Activated effector memory CD4-positive, alpha-beta T cell treated with Interleukin-2 at 50 U/mL for 16 hours (primary cell): ENCODE measurements at regions not wholly inside any gene's neighbourhood (a gene's known extent, or its start where the extent isn't known, plus 50 kb on each side); places are given as distances from the start of the nearest gene placed in this dataset.
"Not testable (repeated sequence)": the region's sequence is repeated elsewhere in the genome, so short reads cannot be mapped to it uniquely, and the experiment has no call there.

Source experiments
- DNase-seq: peaks from one replicate; pipeline ENCODE4 v3.0.0-alpha.2; 2020

- not testable (repeated sequence) for DNase-seq
Observed at GRCh38 chr6:169973588-169974467, 222.4 kb downstream of the ERMARD start.

GRCh38 chr6:169972736-169973135 lies 221.3 kb downstream of the ERMARD start:
- no peak for DNase-seq

DNA sequence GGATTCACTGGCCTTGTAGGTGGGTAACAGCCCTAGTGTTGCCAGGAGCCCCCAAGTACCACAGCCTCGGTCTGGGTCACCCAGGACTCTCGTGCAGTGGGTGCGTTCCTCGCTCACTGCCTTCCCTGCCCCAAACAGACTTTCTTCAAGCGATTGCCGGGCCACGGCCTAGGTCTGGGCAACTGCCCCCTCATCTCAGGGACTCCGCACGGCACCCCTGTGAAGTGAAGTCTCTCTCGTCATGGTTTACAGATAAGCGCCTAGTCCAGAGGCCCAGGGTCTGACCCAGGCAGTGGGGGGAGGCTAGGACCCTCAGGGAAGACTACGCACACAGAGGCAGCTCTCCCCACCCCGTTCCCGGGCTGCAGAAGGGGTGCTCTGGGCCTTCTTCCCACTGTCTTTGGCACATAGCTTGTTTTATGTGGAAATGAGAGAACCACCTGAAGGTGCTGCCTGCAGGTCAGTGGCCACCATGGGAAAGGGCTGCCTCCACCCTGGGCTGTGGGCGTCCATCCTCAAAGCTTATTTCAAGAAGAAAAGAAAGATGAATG lies 220.8 kb downstream of the ERMARD start:
- no peak for DNase-seq

GRCh38 chr6:169971081-169971861 lies 219.8 kb downstream of the ERMARD start:
- DNase-seq: no peak

GRCh38 chr6:169970306-169970988 lies 219.0 kb downstream of the ERMARD start:
- DNase-seq: no peak

GRCh38 chr6:169969372-169970099 lies 218.1 kb downstream of the ERMARD start:
- DNase-seq: no peak

GRCh38 chr6:169968541-169969270 lies 217.3 kb downstream of the ERMARD start:
- DNase-seq: no peak

GRCh38 chr6:169967687-169968086 lies 216.3 kb downstream of the ERMARD start:
- no peak for DNase-seq

DNA sequence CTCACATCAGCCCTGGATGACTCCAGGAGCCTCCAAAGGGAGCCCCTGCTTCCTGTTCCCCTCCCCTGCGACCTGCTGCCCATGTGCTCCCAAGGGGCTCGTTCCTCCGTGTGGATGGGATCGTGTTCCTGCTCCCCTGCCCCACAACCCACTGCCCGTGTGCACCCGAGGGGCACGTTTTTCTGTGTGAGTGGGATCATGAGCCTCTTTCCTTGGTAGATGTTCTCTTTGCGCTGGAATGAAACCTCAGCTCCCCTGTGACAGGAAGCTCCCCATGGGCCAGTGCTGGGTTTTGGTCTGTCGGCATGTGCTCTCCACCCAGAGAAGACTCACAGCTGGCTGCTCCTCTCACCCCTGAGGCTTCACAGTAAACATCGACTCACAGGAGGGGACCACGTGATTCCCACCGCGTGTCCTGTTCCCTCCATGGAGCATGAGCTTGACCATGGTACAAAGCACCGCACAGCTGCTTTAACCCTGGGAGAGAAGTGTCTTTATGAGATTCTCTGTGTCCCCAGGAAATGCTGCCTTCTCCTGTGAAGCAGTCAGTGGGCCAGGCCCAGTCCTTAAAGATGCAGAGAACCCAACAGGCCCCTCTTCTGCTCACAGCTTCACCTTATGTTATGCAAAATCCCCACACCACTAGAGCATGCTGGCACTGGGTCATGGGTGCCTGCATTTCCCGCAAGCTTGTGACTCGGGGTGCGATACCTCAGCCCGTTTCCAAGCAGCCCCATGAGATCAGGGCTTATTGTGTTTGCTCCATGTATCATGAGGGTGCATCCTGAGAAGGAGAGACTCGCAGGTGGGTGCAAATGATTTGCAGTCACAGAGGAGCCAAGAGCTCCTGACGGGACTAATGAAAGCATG lies 215.1 kb downstream of the ERMARD start:
- DNase-seq: no peak

GRCh38 chr6:169965657-169966311 lies 214.4 kb downstream of the ERMARD start:
- no peak for DNase-seq

- DNase-seq: no peak
Observed at GRCh38 chr6:169965239-169965638, 213.8 kb downstream of the ERMARD start.

DNA sequence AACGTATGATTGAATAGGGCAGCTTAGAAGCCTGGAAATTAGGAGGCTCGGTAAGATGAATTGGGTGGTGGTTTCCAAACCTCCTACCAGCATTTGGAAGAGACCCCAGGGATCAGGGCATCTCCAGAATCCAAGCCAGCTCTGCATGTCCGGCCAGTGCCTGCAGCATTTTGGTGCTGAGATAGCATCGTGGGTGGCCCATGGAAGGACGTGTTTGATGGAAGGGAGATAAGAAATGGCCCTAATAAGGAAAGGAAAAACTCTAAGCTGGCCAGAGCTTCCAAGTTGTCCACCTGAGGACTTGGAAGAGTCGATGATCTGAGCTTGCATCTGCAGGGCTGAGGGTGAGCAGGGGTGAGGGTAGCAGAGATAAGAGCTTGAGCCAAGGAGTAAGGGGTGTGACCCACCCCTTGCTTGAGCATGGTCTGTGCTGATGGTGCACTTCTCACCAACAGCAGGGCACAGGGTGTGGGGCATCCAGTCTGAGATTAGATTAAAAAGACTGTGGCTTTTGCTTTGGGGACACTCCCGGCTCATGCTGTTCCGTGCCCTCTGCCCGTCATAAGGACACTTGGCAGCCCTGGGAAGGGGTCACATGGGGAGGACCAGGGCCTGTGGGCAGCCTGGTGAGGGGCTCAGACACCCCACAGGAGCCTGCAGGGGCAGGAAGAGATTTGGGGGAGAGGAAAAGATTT lies 213.2 kb downstream of the ERMARD start:
- DNase-seq: no peak

- DNase-seq: no peak
Observed at GRCh38 chr6:169963581-169964297, 212.3 kb downstream of the ERMARD start.

DNA sequence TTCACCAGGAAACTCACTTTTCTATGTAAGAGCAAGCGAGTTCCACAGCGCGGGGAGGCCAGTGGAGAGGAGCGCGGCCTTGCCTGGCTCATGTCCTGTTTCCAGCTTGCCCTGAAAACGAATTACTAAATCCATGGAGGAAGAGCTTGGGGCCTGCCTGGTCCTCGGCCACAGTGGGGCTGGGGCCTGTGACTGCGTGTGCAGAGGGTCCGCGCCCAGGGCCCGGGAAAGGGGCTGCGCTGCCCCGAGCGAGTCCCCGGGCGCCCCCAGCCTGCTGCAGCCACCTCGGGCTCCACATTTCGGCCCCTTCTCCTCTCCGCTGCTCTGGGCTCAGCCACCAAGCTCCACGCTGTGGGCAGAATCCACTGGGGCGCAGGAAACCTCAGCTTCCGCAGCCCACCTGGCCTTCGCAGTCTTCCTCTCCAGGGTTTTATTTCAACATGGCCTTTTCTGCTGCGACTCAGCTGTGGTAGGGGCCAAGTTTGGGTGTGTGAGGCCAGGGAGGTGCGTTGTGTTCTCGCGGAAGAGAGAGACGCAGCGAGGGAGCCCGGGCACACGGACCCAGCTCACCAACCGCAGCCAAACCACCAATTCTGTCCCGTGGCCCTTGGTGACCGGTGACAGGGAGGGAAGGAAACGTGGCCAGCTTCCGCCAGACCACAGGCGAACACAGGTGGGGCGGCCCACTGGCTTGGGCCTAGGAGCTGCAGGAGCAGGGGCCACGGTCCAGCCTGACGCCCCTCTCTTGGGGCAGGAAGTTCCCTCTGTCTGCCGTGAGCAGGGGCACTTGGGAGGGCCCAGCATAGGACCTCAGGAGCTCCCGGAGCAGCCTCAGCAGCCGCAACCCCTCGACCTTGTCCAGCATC lies 211.4 kb downstream of the ERMARD start:
- no peak for DNase-seq

- DNase-seq: no peak
Observed at GRCh38 chr6:169961772-169962561, 210.5 kb downstream of the ERMARD start.

GRCh38 chr6:169960886-169961611 lies 209.6 kb downstream of the ERMARD start:
- no peak for DNase-seq
